ENCODE measurements at regions not wholly inside any gene's neighbourhood (a gene's known extent, or its start where the extent isn't known, plus 50 kb on each side); places are given as distances from the start of the nearest gene placed in this dataset.
"Not testable (repeated sequence)": the region's sequence is repeated elsewhere in the genome, so short reads cannot be mapped to it uniquely, and the experiment has no call there.

- H3K4me3 Mint-ChIP-seq; H3K27me3 Mint-ChIP-seq (ENCODE audit: insufficient read depth); intact Hi-C loops (cut with micrococcal nuclease); H3K4me1 Mint-ChIP-seq (ENCODE audit: low read depth); H3K9me3 Mint-ChIP-seq; H3K27ac Mint-ChIP-seq; DNase-seq (ENCODE audit: low spot score); H3K36me3 Mint-ChIP-seq (ENCODE audit: low read depth): not testable (repeated sequence)
Measured at GRCh38 chr7:73244782-73245311, 63.8 kb downstream of the NSUN5 start.

GRCh38 chr7:73234994-73235717 lies 73.5 kb downstream of the NSUN5 start:
- H3K27ac Mint-ChIP-seq; H3K36me3 Mint-ChIP-seq (ENCODE audit: low read depth); intact Hi-C loops (cut with micrococcal nuclease); H3K4me1 Mint-ChIP-seq (ENCODE audit: low read depth); H3K4me3 Mint-ChIP-seq; H3K27me3 Mint-ChIP-seq (ENCODE audit: insufficient read depth); H3K9me3 Mint-ChIP-seq: not testable (repeated sequence)
- peak; percentile 89 for DNase-seq (ENCODE audit: low spot score)

DNA sequence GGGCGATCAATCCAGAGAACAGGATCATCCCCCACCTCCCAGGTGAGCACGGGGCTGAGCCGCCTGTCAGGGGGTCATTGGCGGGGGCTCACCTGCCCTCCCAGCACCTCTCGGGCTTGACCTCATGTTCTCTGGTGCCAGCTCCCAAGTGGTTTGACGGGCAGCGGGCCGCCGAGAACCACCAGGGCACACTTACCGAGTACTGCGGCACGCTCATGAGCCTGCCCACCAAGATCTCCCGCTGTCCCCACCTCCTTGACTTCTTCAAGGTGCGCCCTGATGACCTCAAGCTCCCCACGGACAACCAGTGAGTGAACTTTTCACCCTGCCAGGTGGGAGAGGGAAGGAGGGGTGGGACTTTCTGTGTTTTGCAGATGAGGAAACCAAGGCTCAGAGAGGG lies 82.9 kb downstream of the NSUN5 start:
- H3K27me3 Mint-ChIP-seq (ENCODE audit: insufficient read depth); DNase-seq (ENCODE audit: low spot score); intact Hi-C loops (cut with micrococcal nuclease); H3K4me3 Mint-ChIP-seq; H3K9me3 Mint-ChIP-seq; H3K27ac Mint-ChIP-seq; H3K4me1 Mint-ChIP-seq (ENCODE audit: low read depth); H3K36me3 Mint-ChIP-seq (ENCODE audit: low read depth): not testable (repeated sequence)

- H3K27ac Mint-ChIP-seq; H3K9me3 Mint-ChIP-seq; H3K27me3 Mint-ChIP-seq (ENCODE audit: insufficient read depth); H3K4me3 Mint-ChIP-seq; DNase-seq (ENCODE audit: low spot score); H3K36me3 Mint-ChIP-seq (ENCODE audit: low read depth); H3K4me1 Mint-ChIP-seq (ENCODE audit: low read depth); intact Hi-C loops (cut with micrococcal nuclease): not testable (repeated sequence)
Measured at GRCh38 chr7:73221724-73222123, 86.9 kb downstream of the NSUN5 start.

DNA sequence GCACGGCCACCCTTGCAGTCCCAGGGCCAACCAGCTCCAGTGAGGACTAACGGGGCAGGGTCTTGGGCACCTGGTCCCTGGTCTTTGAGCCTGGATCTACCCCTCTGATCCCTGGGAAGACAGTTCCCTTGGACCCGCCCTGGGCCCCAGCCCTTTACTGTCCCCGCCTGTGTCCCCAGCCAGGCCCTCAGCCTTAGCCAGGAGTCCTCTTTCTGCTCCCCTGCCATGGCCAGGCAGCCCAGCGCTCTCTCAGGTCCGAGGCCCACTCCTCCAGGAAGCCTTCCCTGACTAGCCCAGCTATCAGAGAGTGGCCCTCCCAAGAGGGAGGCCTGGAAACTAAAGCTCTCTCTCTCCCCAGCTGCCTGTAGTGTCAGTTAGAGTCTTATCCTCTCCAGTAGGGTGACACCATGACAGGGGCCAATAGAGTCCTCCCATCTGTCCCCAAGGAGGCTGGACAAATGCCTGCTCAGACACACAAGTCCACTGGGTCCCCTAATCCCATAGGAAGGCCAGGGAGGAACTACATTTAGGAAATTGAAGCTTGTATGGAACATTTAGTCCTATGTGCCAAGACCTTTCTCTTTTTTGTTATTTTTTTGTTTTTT lies 87.8 kb downstream of the NSUN5 start:
- H3K27me3 Mint-ChIP-seq (ENCODE audit: insufficient read depth): not testable (repeated sequence)

DNA sequence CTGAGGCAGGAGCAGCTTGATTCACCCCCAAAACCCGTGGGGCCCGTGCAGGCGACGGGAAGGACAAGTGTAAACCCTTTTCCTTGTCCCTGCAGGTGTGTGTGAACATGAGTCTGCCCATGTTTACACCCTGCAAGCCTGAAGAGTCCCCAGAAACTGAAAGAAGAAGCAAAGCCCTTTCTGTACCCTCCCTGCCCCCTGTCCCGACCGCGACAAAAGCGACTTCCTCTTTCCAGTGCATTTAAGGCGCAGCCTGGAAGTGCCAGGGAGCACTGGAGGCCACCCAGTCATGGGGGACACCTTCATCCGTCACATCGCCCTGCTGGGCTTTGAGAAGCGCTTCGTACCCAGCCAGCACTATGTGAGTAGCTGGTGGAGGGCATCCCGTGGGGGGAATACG lies 88.3 kb downstream of the NSUN5 start:
- H3K36me3 Mint-ChIP-seq (ENCODE audit: low read depth); H3K9me3 Mint-ChIP-seq; DNase-seq (ENCODE audit: low spot score); intact Hi-C loops (cut with micrococcal nuclease); H3K4me1 Mint-ChIP-seq (ENCODE audit: low read depth); H3K27me3 Mint-ChIP-seq (ENCODE audit: insufficient read depth); H3K27ac Mint-ChIP-seq; H3K4me3 Mint-ChIP-seq: not testable (repeated sequence)

More for the DNA sequence above, 87.8 kb downstream of the NSUN5 start:
- DNase-seq (ENCODE audit: low spot score); H3K9me3 Mint-ChIP-seq; H3K4me3 Mint-ChIP-seq; intact Hi-C loops (cut with micrococcal nuclease); H3K4me1 Mint-ChIP-seq (ENCODE audit: low read depth); H3K27ac Mint-ChIP-seq; H3K36me3 Mint-ChIP-seq (ENCODE audit: low read depth): not testable (repeated sequence)

DNA sequence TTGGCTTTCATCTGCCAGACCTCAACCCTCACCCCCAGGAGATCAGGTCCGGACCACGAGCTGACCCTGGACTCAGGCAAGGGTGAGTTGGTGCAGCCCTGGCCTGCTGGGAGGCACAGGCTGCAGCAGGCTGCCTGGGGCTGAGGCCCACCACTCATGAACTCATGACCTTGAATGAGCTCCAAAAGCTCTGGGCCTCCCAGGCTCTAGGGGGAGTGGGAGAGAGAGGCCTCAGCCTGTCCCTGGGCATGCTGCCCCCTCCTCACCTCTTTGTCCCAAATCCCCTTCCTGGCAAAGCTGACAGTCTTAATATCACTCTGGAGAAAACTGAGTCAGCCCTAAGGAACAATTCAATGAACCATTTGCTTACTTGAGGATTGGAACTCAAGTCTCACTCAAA lies 89.8 kb downstream of the NSUN5 start:
- H3K4me1 Mint-ChIP-seq (ENCODE audit: low read depth); H3K27me3 Mint-ChIP-seq (ENCODE audit: insufficient read depth); DNase-seq (ENCODE audit: low spot score); H3K4me3 Mint-ChIP-seq; H3K27ac Mint-ChIP-seq; H3K36me3 Mint-ChIP-seq (ENCODE audit: low read depth); intact Hi-C loops (cut with micrococcal nuclease); H3K9me3 Mint-ChIP-seq: not testable (repeated sequence)

DNA sequence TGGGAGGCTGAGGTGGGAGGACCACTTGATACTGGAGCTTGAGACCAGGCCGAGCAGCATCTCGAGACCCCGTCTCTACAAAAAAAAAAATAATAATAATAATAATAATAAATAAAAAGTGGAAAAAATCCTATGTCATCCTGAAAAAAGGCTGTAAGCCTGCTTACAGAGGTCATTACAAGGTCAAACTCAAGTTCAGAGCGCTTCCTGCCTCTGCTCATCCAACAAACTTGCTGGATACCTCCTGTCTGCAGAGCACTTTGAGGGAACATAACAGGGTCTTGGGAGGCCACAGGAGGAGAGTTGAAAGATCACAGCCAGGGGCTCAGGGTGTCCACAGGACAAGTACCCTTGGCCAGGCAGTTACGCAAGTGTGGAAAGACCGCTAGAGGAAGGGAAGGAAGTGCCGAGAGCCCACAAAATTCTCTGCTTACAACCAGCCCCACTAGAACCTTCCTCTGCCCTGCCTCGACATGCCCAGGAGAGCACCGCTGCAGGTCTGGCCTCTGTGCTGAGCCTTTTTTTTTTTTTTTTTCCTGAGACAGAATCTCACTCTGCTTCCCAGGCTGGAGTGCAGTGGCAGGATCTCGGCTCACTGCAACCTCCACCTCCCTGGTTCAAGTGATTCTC lies 92.5 kb downstream of the NSUN5 start:
- H3K4me3 Mint-ChIP-seq; H3K4me1 Mint-ChIP-seq (ENCODE audit: low read depth); H3K36me3 Mint-ChIP-seq (ENCODE audit: low read depth); H3K27ac Mint-ChIP-seq; H3K27me3 Mint-ChIP-seq (ENCODE audit: insufficient read depth); intact Hi-C loops (cut with micrococcal nuclease); H3K9me3 Mint-ChIP-seq; DNase-seq (ENCODE audit: low spot score): not testable (repeated sequence)

DNA sequence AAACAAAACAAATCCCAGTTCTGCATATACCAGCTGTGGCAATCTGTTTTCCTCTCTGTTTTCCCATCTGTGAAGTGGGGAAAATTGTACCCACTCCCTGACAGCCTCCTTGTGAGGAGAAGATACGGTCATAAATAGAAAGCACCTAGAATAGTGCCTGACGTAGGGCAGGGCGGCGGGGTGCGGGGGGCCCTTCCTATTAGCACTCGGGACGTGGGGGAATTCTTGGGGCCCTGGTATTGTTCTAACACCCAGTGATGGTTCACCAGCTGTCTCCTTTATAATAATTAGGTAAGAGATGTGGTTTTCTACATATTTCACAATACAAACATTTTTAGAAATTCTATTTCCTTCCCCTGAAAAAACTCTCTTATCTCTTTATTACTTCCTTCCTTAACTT lies 93.4 kb downstream of the NSUN5 start:
- DNase-seq (ENCODE audit: low spot score); H3K36me3 Mint-ChIP-seq (ENCODE audit: low read depth); H3K4me1 Mint-ChIP-seq (ENCODE audit: low read depth); H3K4me3 Mint-ChIP-seq; H3K27me3 Mint-ChIP-seq (ENCODE audit: insufficient read depth); H3K27ac Mint-ChIP-seq; intact Hi-C loops (cut with micrococcal nuclease); H3K9me3 Mint-ChIP-seq: not testable (repeated sequence)

DNA sequence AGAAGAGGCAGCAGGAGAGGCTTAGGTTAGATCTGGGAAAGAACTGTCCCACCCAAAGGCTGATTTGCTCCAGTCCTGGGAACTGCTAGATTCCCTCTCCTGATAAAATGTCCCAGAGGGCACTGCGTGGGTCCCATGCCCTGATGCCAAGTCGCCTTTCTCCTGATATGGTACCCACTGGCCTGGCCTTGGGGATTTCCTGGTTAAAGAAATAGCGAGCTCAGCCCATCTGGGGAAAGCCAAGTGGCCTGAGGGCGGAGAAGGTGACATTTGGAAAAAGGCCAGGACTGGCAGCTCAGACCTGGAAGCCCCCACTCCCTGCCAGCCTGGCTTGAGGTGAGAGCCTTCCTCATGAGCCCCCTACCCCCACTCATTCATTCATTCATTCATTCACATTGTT lies 94.2 kb downstream of the NSUN5 start:
- DNase-seq (ENCODE audit: low spot score); H3K27ac Mint-ChIP-seq; H3K9me3 Mint-ChIP-seq; H3K4me3 Mint-ChIP-seq; H3K36me3 Mint-ChIP-seq (ENCODE audit: low read depth); intact Hi-C loops (cut with micrococcal nuclease); H3K4me1 Mint-ChIP-seq (ENCODE audit: low read depth); H3K27me3 Mint-ChIP-seq (ENCODE audit: insufficient read depth): not testable (repeated sequence)

- H3K4me1 Mint-ChIP-seq (ENCODE audit: low read depth); H3K4me3 Mint-ChIP-seq; H3K9me3 Mint-ChIP-seq; H3K27ac Mint-ChIP-seq; H3K27me3 Mint-ChIP-seq (ENCODE audit: insufficient read depth); H3K36me3 Mint-ChIP-seq (ENCODE audit: low read depth); intact Hi-C loops (cut with micrococcal nuclease); DNase-seq (ENCODE audit: low spot score): not testable (repeated sequence)
Measured at GRCh38 chr7:73213076-73213475, 95.5 kb downstream of the NSUN5 start.

- H3K36me3 Mint-ChIP-seq (ENCODE audit: low read depth); intact Hi-C loops (cut with micrococcal nuclease); DNase-seq (ENCODE audit: low spot score); H3K9me3 Mint-ChIP-seq; H3K27ac Mint-ChIP-seq; H3K4me3 Mint-ChIP-seq; H3K4me1 Mint-ChIP-seq (ENCODE audit: low read depth); H3K27me3 Mint-ChIP-seq (ENCODE audit: insufficient read depth): not testable (repeated sequence)
Measured at GRCh38 chr7:73205594-73205993, 103.0 kb downstream of the NSUN5 start.

- H3K27ac Mint-ChIP-seq; H3K36me3 Mint-ChIP-seq (ENCODE audit: low read depth); intact Hi-C loops (cut with micrococcal nuclease); H3K4me3 Mint-ChIP-seq; DNase-seq (ENCODE audit: low spot score); H3K4me1 Mint-ChIP-seq (ENCODE audit: low read depth); H3K27me3 Mint-ChIP-seq (ENCODE audit: insufficient read depth); H3K9me3 Mint-ChIP-seq: not testable (repeated sequence)
Measured at GRCh38 chr7:73204898-73205297, 103.7 kb downstream of the NSUN5 start.

Data from activated T-helper 1 cell treated with anti-CD3 and anti-CD28 coated beads, Interleukin-12 subunit alpha, Interleukin-12 subunit beta, Interleukin-2, Interleukin-4 antibody, amounts not matched to agents 30 ng/mL and 10 ng/mL and 1 ng/mL, durations not matched to agents 14 hours and 24 hours and 36 hours (primary cell).